ENCODE measurements at regions not wholly inside any gene's neighbourhood (a gene's known extent, or its start where the extent isn't known, plus 50 kb on each side); places are given as distances from the start of the nearest gene placed in this dataset.

- TF ChIP-seq CTCF (IDR thresholded peaks at IDR 0.05) = no peak
- WGBS = 43% methylated on average over 2 of the region's 2 CpGs
- no peaks in the 10 kb centered on the region for H3K4me1 ChIP-seq (replicated peaks)
- no peaks in the 10 kb centered on the region for H3K27me3 ChIP-seq (replicated peaks; ENCODE audit: insufficient read depth)
- intact Hi-C loops (cut with DNase I) = no loop called here
- DNase-seq (ENCODE audit: low spot score) = no peak
- no peak overlapping the region for H3K4me3 ChIP-seq
- no peaks in the 10 kb centered on the region for H3K36me3 ChIP-seq
- no peaks in the 10 kb centered on the region for H3K9me3 ChIP-seq
- no peak overlapping the region for H3K27ac ChIP-seq
Measured at GRCh38 chr2:187936228-187936627, 355.4 kb upstream of the GULP1 start.

GRCh38 chr2:187939180-187939579 lies 352.5 kb upstream of the GULP1 start:
- H3K27me3 ChIP-seq (replicated peaks; ENCODE audit: insufficient read depth) = no peaks in the 10 kb centered on the region
- H3K36me3 ChIP-seq = no peaks in the 10 kb centered on the region
- TF ChIP-seq POLR2AphosphoS5 (IDR thresholded peaks at IDR 0.05) = no peak
- no peak for TF ChIP-seq POLR2A (IDR thresholded peaks at IDR 0.05)
- no peak for TF ChIP-seq CTCF (IDR thresholded peaks at IDR 0.05)
- 21% methylated on average over 1 of the region's 1 CpG for WGBS
- no peaks in the 10 kb centered on the region for H3K4me1 ChIP-seq (replicated peaks)
- intact Hi-C loops (cut with DNase I) = no loop called here
- DNase-seq (ENCODE audit: low spot score) = no peak
- no peak overlapping the region for H3K4me3 ChIP-seq
- H3K9me3 ChIP-seq = no peaks in the 10 kb centered on the region
- no peak overlapping the region for H3K27ac ChIP-seq

- H3K36me3 ChIP-seq = no peaks in the 10 kb centered on the region
- no peaks in the 10 kb centered on the region for H3K9me3 ChIP-seq
- H3K4me1 ChIP-seq (replicated peaks) = no peaks in the 10 kb centered on the region
- intact Hi-C loops (cut with DNase I) = no loop called here
- H3K27ac ChIP-seq = no peak overlapping the region
- TF ChIP-seq POLR2A (IDR thresholded peaks at IDR 0.05) = no peak
- TF ChIP-seq CTCF (IDR thresholded peaks at IDR 0.05) = no peak
- no peak for TF ChIP-seq POLR2AphosphoS5 (IDR thresholded peaks at IDR 0.05)
- no peaks in the 10 kb centered on the region for H3K27me3 ChIP-seq (replicated peaks; ENCODE audit: insufficient read depth)
- no peak overlapping the region for H3K4me3 ChIP-seq
- DNase-seq (ENCODE audit: low spot score) = no peak
Measured at GRCh38 chr2:187942876-187943275, 348.8 kb upstream of the GULP1 start.

GRCh38 chr2:187943772-187944369 lies 347.8 kb upstream of the GULP1 start:
- Histone ChIP-seq H3K4me1 (replicated peaks) (no peaks in the 10 kb centered on the region), H3K27ac (no peak overlapping the region), H3K27me3 (replicated peaks; ENCODE audit: insufficient read depth) (no peaks in the 10 kb centered on the region), H3K36me3 (no peaks in the 10 kb centered on the region), H3K4me3 (no peak overlapping the region), H3K9me3 (no peaks in the 10 kb centered on the region)
- DNase-seq (ENCODE audit: low spot score) = no peak
- no peak for TF ChIP-seq POLR2A (IDR thresholded peaks at IDR 0.05)
- TF ChIP-seq CTCF (IDR thresholded peaks at IDR 0.05) = no peak
- no peak for TF ChIP-seq POLR2AphosphoS5 (IDR thresholded peaks at IDR 0.05)
- intact Hi-C loops (cut with DNase I) = no loop called here
- 93% methylated on average over 6 of the region's 6 CpGs for WGBS

- Histone ChIP-seq H3K27me3 (replicated peaks; ENCODE audit: insufficient read depth) (no peaks in the 10 kb centered on the region), H3K9me3 (no peaks in the 10 kb centered on the region), H3K4me1 (replicated peaks) (no peaks in the 10 kb centered on the region), H3K36me3 (no peaks in the 10 kb centered on the region), H3K27ac (no peak overlapping the region), H3K4me3 (no peak overlapping the region)
- DNase-seq (ENCODE audit: low spot score) = no peak
- no peak for TF ChIP-seq POLR2AphosphoS5 (IDR thresholded peaks at IDR 0.05)
- intact Hi-C loops (cut with DNase I) = no loop called here
- WGBS = 90% methylated on average over 3 of the region's 3 CpGs
Measured at GRCh38 chr2:187949859-187950258, 341.8 kb upstream of the GULP1 start.
